NT2/D1 (cell line): ENCODE measurements at regions not wholly inside any gene's neighbourhood (a gene's known extent, or its start where the extent isn't known, plus 50 kb on each side); places are given as distances from the start of the nearest gene placed in this dataset.

Experiments
- DNase-seq: peaks from one replicate; pipeline ENCODE4 v3.0.0-alpha.2; 2011; ENCODE audit warnings: low read depth, low spot score
- H3K27me3 ChIP-seq: 2 replicates; pipeline ENCODE4 v1.6.0; 2011; ENCODE audit warnings: mild to moderate bottlenecking; ENCODE audit not compliant: insufficient read length, insufficient read depth
- H3K36me3 ChIP-seq: 2 replicates; pipeline ENCODE4 v1.6.1; 2011; ENCODE audit warnings: mild to moderate bottlenecking, low read length, mixed read lengths; ENCODE audit not compliant: insufficient read depth, insufficient read length
- H3K4me1 ChIP-seq: 2 replicates; pipeline ENCODE4 v1.5.1; 2011; ENCODE audit not compliant: insufficient read depth, insufficient read length
- H3K4me3 ChIP-seq: 2 replicates; pipeline ENCODE4 v1.5.1; 2011; ENCODE audit warnings: low read depth; ENCODE audit not compliant: insufficient read length
- H3K9ac ChIP-seq: 2 replicates; pipeline ENCODE4 v1.6.0; 2011; ENCODE audit warnings: low read depth; ENCODE audit not compliant: insufficient read length
- H3K9me3 ChIP-seq: 2 replicates; pipeline ENCODE4 v1.5.1; 2011; ENCODE audit warnings: mild to moderate bottlenecking, low read length; ENCODE audit not compliant: insufficient read depth
- SUZ12 ChIP-seq: IDR thresholded peaks from 2 replicates; pipeline ENCODE4 v1.6.1; 2011; ENCODE audit not compliant: insufficient read length, insufficient read depth; ENCODE audit errors: extremely low read depth
- YY1 ChIP-seq: IDR thresholded peaks from 2 replicates; pipeline ENCODE4 v1.6.1; 2011; ENCODE audit not compliant: insufficient read length, insufficient read depth
- ZNF274 ChIP-seq: IDR thresholded peaks from 2 replicates; pipeline ENCODE4 v1.6.1; 2011; ENCODE audit warnings: mild to moderate bottlenecking, low read depth, low read length

GRCh38 chr4:156201050-156201449 lies 247.4 kb upstream of the CTSO start:
- TF ChIP-seq YY1, result no peak
- TF ChIP-seq ZNF274, result no peak
- no peak for TF ChIP-seq SUZ12
- no peaks in the 10 kb centered on the region for H3K36me3 ChIP-seq
- H3K4me1 ChIP-seq, result no peaks in the 10 kb centered on the region
- no peaks in the 10 kb centered on the region for H3K27me3 ChIP-seq
- H3K9me3 ChIP-seq, result no peaks in the 10 kb centered on the region
- H3K9ac ChIP-seq, result no peak overlapping the region
- no peak overlapping the region for H3K4me3 ChIP-seq
- no peak for DNase-seq

DNA sequence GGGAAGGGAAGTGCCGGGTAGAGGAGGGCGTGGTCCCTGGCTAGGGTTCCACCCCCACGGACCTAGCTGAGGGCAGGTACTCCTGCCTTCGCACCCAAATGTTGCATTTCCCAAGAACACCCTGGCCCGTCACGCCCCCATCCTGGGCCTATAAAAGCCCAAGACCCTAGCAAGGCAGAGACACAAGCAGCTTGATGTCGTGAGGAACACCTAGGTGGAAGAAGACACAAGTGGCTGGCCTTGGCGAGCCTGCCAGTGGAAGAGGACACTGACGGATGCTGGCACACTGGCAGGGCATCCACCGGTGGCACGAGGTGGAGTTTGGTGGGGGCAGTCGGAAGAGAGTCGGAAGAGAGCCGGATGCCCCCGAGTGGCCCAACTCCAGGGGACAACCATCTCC lies 244.8 kb upstream of the CTSO start:
- H3K4me3 ChIP-seq, result no peak overlapping the region
- DNase-seq, result no peak
- no peaks in the 10 kb centered on the region for H3K4me1 ChIP-seq
- H3K9me3 ChIP-seq, result no peaks in the 10 kb centered on the region
- H3K9ac ChIP-seq, result no peak overlapping the region
- TF ChIP-seq SUZ12 (no peak), YY1 (no peak), ZNF274 (no peak)
- no peaks in the 10 kb centered on the region for H3K27me3 ChIP-seq
- H3K36me3 ChIP-seq, result no peaks in the 10 kb centered on the region

GRCh38 chr4:156197216-156197615 lies 243.6 kb upstream of the CTSO start:
- Histone ChIP-seq H3K4me1 (no peaks in the 10 kb centered on the region), H3K36me3 (no peaks in the 10 kb centered on the region), H3K4me3 (no peak overlapping the region), H3K27me3 (no peaks in the 10 kb centered on the region), H3K9ac (no peak overlapping the region), H3K9me3 (no peaks in the 10 kb centered on the region)
- TF ChIP-seq YY1 (no peak), ZNF274 (no peak), SUZ12 (no peak)
- DNase-seq, result no peak

DNA sequence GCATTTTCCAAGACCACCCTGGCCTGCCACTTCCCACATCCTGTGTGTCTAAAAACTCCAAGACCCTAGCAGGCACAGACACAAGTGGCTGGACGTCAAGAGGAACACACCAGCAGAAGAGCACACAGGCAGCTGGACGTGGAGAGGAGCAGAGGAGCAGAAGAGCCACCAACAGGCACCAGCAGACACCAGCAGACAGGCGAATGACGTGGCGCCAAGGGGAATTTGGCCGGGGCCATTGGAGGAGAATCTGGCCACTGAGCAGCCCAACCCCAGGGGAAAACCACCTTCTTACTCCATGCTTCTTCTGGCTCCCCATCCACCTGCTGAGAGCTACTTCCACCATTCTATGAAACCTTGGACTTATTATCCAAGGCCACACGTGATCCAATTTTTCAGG lies 243.1 kb upstream of the CTSO start:
- no peaks in the 10 kb centered on the region for H3K9me3 ChIP-seq
- no peaks in the 10 kb centered on the region for H3K36me3 ChIP-seq
- H3K9ac ChIP-seq, result no peak overlapping the region
- DNase-seq, result no peak
- no peak overlapping the region for H3K4me3 ChIP-seq
- no peaks in the 10 kb centered on the region for H3K27me3 ChIP-seq
- no peaks in the 10 kb centered on the region for H3K4me1 ChIP-seq
- no peak for TF ChIP-seq YY1
- TF ChIP-seq SUZ12, result no peak
- no peak for TF ChIP-seq ZNF274

DNA sequence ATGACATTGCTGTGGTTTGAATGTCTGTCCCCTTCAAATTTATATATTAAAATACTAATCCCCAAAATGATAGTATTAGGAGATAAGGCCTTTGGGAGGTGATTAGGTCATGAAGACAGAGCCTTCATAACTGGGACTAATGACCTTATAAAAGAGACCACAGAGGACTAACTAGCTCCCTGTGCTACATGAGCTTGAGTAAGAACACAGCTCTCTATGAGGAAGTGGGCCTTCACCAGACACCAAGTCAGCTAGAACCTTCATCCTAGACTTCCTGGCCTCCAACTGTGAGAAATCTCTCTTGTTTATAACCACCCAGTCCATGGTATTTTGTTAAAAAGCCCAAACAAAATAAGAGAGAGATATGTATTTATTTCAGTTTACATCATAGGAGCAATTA lies 242.2 kb upstream of the CTSO start:
- Histone ChIP-seq H3K9ac (no peak overlapping the region), H3K9me3 (no peaks in the 10 kb centered on the region), H3K4me3 (no peak overlapping the region), H3K36me3 (no peaks in the 10 kb centered on the region), H3K4me1 (no peaks in the 10 kb centered on the region), H3K27me3 (no peaks in the 10 kb centered on the region)
- TF ChIP-seq YY1 (no peak), SUZ12 (no peak)
- no peak for DNase-seq

DNA sequence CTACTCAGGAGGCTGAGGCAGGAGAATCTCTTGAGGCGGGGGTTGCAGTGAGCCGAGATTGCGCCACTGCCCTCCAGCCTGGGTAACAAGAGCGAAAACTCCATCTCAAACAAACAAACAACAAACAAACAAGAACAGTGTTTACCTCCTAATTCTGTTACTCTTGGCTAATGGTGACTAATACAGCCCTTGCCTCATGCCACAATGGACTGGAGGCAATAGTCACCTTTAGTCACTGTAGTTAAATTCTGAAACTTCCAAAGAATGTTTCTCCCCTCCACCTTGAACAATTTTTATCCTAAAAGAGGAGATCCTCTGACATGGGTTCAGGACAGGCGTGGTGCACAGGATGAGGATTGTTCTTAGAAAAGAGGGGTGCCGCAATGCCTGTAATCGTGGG lies 241.2 kb upstream of the CTSO start:
- TF ChIP-seq ZNF274 (no peak), YY1 (no peak), SUZ12 (no peak)
- H3K4me1 ChIP-seq, result no peaks in the 10 kb centered on the region
- H3K9me3 ChIP-seq, result no peaks in the 10 kb centered on the region
- no peaks in the 10 kb centered on the region for H3K36me3 ChIP-seq
- H3K4me3 ChIP-seq, result no peak overlapping the region
- no peaks in the 10 kb centered on the region for H3K27me3 ChIP-seq
- no peak overlapping the region for H3K9ac ChIP-seq
- no peak for DNase-seq

DNA sequence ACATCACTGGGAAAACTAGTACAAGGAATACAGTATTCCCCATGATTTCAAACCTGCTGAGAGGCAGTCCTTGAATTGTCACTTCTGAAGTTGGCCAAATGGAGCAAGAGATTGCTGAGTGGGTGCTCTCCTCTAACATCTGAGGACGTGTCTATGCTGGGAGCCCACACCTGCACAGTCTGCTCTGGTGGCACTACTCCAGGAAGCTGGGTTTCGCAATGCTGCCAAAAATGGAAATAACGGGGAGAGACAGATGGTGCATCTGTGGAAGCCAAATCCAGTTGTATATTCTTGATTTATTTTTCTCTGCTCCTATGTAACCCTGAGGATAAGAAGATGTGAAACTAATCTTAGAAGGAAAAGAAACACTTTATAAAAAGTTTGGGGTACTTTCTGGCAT lies 240.1 kb upstream of the CTSO start:
- no peak overlapping the region for H3K9ac ChIP-seq
- H3K9me3 ChIP-seq, result no peaks in the 10 kb centered on the region
- TF ChIP-seq YY1 (no peak), SUZ12 (no peak), ZNF274 (no peak)
- H3K36me3 ChIP-seq, result no peaks in the 10 kb centered on the region
- H3K4me3 ChIP-seq, result no peak overlapping the region
- no peaks in the 10 kb centered on the region for H3K27me3 ChIP-seq
- no peak for DNase-seq
- no peaks in the 10 kb centered on the region for H3K4me1 ChIP-seq

DNA sequence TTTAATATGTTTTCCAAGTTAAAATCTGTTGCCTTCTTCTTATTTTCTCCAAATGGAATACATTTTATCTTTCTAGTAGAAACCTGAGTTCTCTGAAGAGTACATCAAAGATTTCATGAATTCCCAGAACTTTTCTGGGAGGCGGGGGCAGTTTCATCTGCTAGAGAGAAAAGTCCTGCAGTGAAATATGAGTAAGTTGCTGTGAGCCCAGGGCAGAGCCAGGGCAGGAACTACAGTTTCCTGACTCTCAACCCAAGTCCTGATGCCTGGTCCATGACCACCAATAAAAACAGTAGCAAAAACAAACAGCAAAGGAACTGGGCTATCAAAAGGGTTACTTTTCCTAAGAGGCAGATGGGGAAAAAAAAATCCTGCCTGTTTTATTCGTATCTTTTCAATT lies 239.4 kb upstream of the CTSO start:
- DNase-seq, result no peak
- H3K27me3 ChIP-seq, result no peaks in the 10 kb centered on the region

GRCh38 chr4:156192033-156192432 lies 238.4 kb upstream of the CTSO start:
- Histone ChIP-seq H3K36me3 (no peaks in the 10 kb centered on the region), H3K4me1 (no peaks in the 10 kb centered on the region), H3K9me3 (no peaks in the 10 kb centered on the region), H3K9ac (no peak overlapping the region), H3K4me3 (no peak overlapping the region), H3K27me3 (no peaks in the 10 kb centered on the region)
- TF ChIP-seq ZNF274 (no peak), YY1 (no peak), SUZ12 (no peak)
- DNase-seq, result no peak

More for the DNA sequence above, 239.4 kb upstream of the CTSO start:
- H3K4me3 ChIP-seq, result no peak overlapping the region
- H3K4me1 ChIP-seq, result no peaks in the 10 kb centered on the region
- no peak overlapping the region for H3K9ac ChIP-seq
- H3K36me3 ChIP-seq, result no peaks in the 10 kb centered on the region
- no peak for TF ChIP-seq YY1
- no peak for TF ChIP-seq ZNF274
- no peak for TF ChIP-seq SUZ12
- H3K9me3 ChIP-seq, result no peaks in the 10 kb centered on the region
